ENCODE measurements at regions not wholly inside any gene's neighbourhood (a gene's known extent, or its start where the extent isn't known, plus 50 kb on each side); places are given as distances from the start of the nearest gene placed in this dataset.
A peak's percentile ranks its signal among the peaks of the same experiment; 100 is the strongest.

- no TSS peak for BruUV-seq (replicated peaks)
- DNase-seq (ENCODE audit: low spot score) (no peak), FAIRE-seq (no peak), ATAC-seq (peak; percentile 12)
- POLR2A ChIA-PET = no interaction called here
- WGBS (ENCODE audit: low lambda C conversion rate) = 35% methylated on average over 14 of the region's 19 CpGs
- CTCF ChIA-PET (ENCODE audit: low intra/inter-chr PET ratio, low total read pairs) = no interaction called here
- Histone ChIP-seq H3K27me3 (ENCODE audit: control insufficient read depth in 1 of 2, insufficient read depth in 2 of 2, low read length in 2 of 2) (peaks cover 14 to 61% of the 10 kb centered on the region in 2 experiments; a peak in 4 of 5 replicates), H3K9me3 (ENCODE audit: low read length) (no peaks in the 10 kb centered on the region), H2AFZ (ENCODE audit: low read length) (no peak overlapping the region), H3K79me2 (ENCODE audit: insufficient read depth, low read length) (no peaks in the 10 kb centered on the region), H3K4me3 (replicated peaks in 1 of 3; ENCODE audit: insufficient read depth in 1 of 3, low read depth in 2 of 3, low read length in 3 of 3) (no peak overlapping the region), H3K9ac (ENCODE audit: insufficient read depth, low read depth, low read length) (no peak overlapping the region), H3K27ac (ENCODE audit: extremely low read length, insufficient read depth, low read length) (no peak overlapping the region), H3K4me2 (ENCODE audit: low read depth, low read length) (no peak overlapping the region), H3K36me3 (replicated peaks in 1 of 2; ENCODE audit: control insufficient read depth in 1 of 2, insufficient read depth in 2 of 2, low read length in 2 of 2) (no peaks in the 10 kb centered on the region), H3K4me1 (ENCODE audit: insufficient read depth, low read length) (peaks cover 9% of the 10 kb centered on the region; the same call in 1 of the 2 replicates), H4K20me1 (ENCODE audit: insufficient read depth, low read length) (peaks cover 11% of the 10 kb centered on the region; the same call in 1 of the 2 replicates)
- TF ChIP-seq PAXIP1 (CRISPR knock-in tag; conservative IDR thresholded peaks at IDR 0.05) (no peak), POGZ (CRISPR knock-in tag; IDR thresholded peaks at IDR 0.05) (no peak), TEAD3 (CRISPR knock-in tag; optimal IDR thresholded peaks at IDR 0.05; ENCODE audit: borderline replicate concordance) (no peak), ZNF263 (CRISPR knock-in tag; IDR thresholded peaks at IDR 0.05) (peak; percentile 47; the same call in 1 of the 2 replicates), ZBTB40 (IDR thresholded peaks at IDR 0.05) (no peak; the same call in 1 of the 2 replicates), ZBTB40 (CRISPR knock-in tag; IDR thresholded peaks at IDR 0.05) (peak; percentile 76), NCOA1 (CRISPR knock-in tag; IDR thresholded peaks at IDR 0.05) (no peak), NFKB2 (CRISPR knock-in tag; IDR thresholded peaks at IDR 0.05; ENCODE audit: borderline replicate concordance) (no peak), RBFOX2 (IDR thresholded peaks at IDR 0.05; ENCODE audit: low read depth, low read length) (no peak), EED (CRISPR knock-in tag; IDR thresholded peaks at IDR 0.05) (peak; percentile 28; the same call in 1 of the 2 replicates), ZNF792 (CRISPR knock-in tag; IDR thresholded peaks at IDR 0.05) (no peak)
- in situ Hi-C loops (cut with HindIII; ENCODE audit: extremely low pct_ligation_motif_present, low pct_unique_long_range_greater_than_20kb) = no loop called here
- intact Hi-C loops (cut with micrococcal nuclease; ENCODE audit: unreplicated experiment) = no loop called here
These were observed 97.8 kb upstream of the BHLHE23 start for GRCh38 chr20:63104312-63105181.

Measured in HepG2 (cell line).